ENCODE measurements at regions not wholly inside any gene's neighbourhood (a gene's known extent, or its start where the extent isn't known, plus 50 kb on each side); places are given as distances from the start of the nearest gene placed in this dataset.

DNA sequence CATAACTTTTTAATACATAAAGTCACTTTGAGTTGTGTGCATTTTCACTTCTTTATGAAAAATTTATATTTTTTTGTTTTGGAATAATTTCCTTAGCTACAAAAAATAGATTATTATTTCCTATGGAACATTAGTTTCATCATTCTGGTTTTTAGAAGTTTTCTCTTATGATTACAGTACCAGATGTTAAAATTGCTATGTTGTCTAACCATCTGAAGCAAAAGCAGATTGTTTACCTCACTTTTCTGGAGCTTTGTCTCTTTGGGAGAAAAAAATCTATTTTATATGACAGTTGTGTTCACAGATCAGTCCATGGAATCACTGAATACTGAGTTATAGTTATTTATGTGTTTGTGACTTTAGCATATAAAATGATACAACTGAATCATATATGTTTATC, 708.9 kb upstream of the RIOK2 start:
- TF ChIP-seq GABPA (IDR thresholded peaks at IDR 0.05; ENCODE audit: low read depth) (no peak), POLR2AphosphoS5 (IDR thresholded peaks at IDR 0.05; ENCODE audit: low read depth) (no peak)
- TF ChIP-seq, protein P1, sequence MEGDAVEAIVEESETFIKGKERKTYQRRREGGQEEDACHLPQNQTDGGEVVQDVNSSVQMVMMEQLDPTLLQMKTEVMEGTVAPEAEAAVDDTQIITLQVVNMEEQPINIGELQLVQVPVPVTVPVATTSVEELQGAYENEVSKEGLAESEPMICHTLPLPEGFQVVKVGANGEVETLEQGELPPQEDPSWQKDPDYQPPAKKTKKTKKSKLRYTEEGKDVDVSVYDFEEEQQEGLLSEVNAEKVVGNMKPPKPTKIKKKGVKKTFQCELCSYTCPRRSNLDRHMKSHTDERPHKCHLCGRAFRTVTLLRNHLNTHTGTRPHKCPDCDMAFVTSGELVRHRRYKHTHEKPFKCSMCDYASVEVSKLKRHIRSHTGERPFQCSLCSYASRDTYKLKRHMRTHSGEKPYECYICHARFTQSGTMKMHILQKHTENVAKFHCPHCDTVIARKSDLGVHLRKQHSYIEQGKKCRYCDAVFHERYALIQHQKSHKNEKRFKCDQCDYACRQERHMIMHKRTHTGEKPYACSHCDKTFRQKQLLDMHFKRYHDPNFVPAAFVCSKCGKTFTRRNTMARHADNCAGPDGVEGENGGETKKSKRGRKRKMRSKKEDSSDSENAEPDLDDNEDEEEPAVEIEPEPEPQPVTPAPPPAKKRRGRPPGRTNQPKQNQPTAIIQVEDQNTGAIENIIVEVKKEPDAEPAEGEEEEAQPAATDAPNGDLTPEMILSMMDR (IDR thresholded peaks at IDR 0.05; ENCODE audit: insufficient read depth, low read length), result no peak
